Keratinocyte (primary cell): ENCODE measurements at regions not wholly inside any gene's neighbourhood (a gene's known extent, or its start where the extent isn't known, plus 50 kb on each side); places are given as distances from the start of the nearest gene placed in this dataset.
"Not testable (repeated sequence)": the region's sequence is repeated elsewhere in the genome, so short reads cannot be mapped to it uniquely, and the experiment has no call there.

Experiments used
- DNase-seq: peaks from one replicate; pipeline ENCODE4 v3.0.0-alpha.2; 2011; ENCODE audit warnings: low read depth, missing footprints, low spot score
- FAIRE-seq: peaks from 2 replicates; lab custom pipeline; 2011; peaks lifted over from hg19 to GRCh38; lab: Jason Lieb, UNC
- H2AFZ ChIP-seq: 2 replicates; pipeline ENCODE4 v1.6.0; 2012; ENCODE audit warnings: low read length, control low read depth, inconsistent platforms; ENCODE audit not compliant: control insufficient read depth
- H3K27ac ChIP-seq: 2 replicates; pipeline ENCODE4 v1.5.1; 2011; ENCODE audit warnings: low read length; ENCODE audit not compliant: control insufficient read depth, insufficient read depth
- H3K27me3 ChIP-seq: 3 replicates; pipeline ENCODE4 v1.6.0; 2011; ENCODE audit warnings: low read length; ENCODE audit not compliant: control insufficient read depth, insufficient read depth; ENCODE audit errors: extremely low read depth
- H3K36me3 ChIP-seq, 2 experiments: 2 replicates in 1 of 2; 3 replicates in 1 of 2; pipeline ENCODE4 v1.5.1; 2011; ENCODE audit warnings: low read length in 2 of 2, mild to moderate bottlenecking in 1 of 2; ENCODE audit not compliant: control insufficient read depth in 2 of 2, insufficient read depth in 2 of 2; ENCODE audit errors: extremely low read depth in 1 of 2
- H3K4me1 ChIP-seq: 3 replicates; pipeline ENCODE4 v1.5.1; 2011; ENCODE audit warnings: low read length; ENCODE audit not compliant: control insufficient read depth, insufficient read depth; ENCODE audit errors: extremely low read depth
- H3K4me2 ChIP-seq: 3 replicates; pipeline ENCODE4 v1.6.0; 2011; ENCODE audit warnings: low read depth, low read length; ENCODE audit not compliant: control insufficient read depth, insufficient read depth; ENCODE audit errors: extremely low read depth
- H3K4me3 ChIP-seq, 3 experiments: fragments of 200-600 bp in 1 of 3; sonication (generic) in 1 of 3; 2 replicates in 2 of 3; 3 replicates in 1 of 3; pipeline ENCODE4 v1.5.1; 2011 to 2016; ENCODE audit warnings: low read length in 3 of 3, mild to moderate bottlenecking in 3 of 3, control low read depth in 2 of 3, inconsistent platforms in 1 of 3, low read depth in 1 of 3, mixed read lengths in 1 of 3, mixed run types in 1 of 3, moderate library complexity in 1 of 3; ENCODE audit not compliant: control insufficient read depth in 2 of 3, insufficient read depth in 2 of 3; ENCODE audit errors: extremely low read depth in 1 of 3
- H3K79me2 ChIP-seq: 2 replicates; pipeline ENCODE4 v1.6.0; 2012; ENCODE audit warnings: low read length; ENCODE audit not compliant: control insufficient read depth, insufficient read depth
- H3K9ac ChIP-seq: 3 replicates; pipeline ENCODE4 v1.6.0; 2011; ENCODE audit warnings: low read length; ENCODE audit not compliant: control insufficient read depth, insufficient read depth; ENCODE audit errors: extremely low read depth
- H3K9me1 ChIP-seq: 3 replicates; pipeline ENCODE4 v1.6.0; 2011; ENCODE audit warnings: low read length; ENCODE audit not compliant: control insufficient read depth, insufficient read depth; ENCODE audit errors: extremely low read depth
- H3K9me3 ChIP-seq: 2 replicates; pipeline ENCODE4 v1.5.1; 2012; ENCODE audit warnings: low read depth, low read length; ENCODE audit not compliant: control insufficient read depth
- H4K20me1 ChIP-seq: 3 replicates; pipeline ENCODE4 v1.6.0; 2011; ENCODE audit warnings: low read length; ENCODE audit not compliant: control insufficient read depth, insufficient read depth; ENCODE audit errors: extremely low read depth
- dilution Hi-C: fragments of 300-500 bp; cut with MboI; formaldehyde crosslinking; loops from one replicate; pipeline ENCODE4 v1.7.0; 2020; ENCODE audit warnings: low sequenced_read_pairs; ENCODE audit not compliant: extremely low pct_ligation_motif_present

DNA sequence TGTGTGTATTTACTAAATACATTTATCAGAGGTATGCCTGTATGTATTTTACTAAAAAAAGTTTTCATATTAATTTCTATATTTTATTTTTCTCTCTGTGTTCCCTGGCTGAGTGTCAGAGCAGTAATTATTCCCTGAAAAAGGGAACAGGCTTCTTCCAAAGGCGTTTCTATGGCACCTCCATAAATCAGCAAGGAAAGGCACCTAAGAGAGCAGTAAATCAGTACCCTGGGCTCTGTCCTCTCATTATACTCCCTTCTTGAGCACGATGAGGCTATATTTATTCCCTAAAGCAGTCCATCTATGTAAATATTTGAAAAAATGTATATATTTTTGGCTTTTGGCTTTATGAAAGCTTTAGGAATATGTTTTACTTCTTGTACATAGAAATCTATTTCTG, 806.3 kb downstream of the PRIM2 start:
- H3K4me2 ChIP-seq, H3K9me1 ChIP-seq, H3K79me2 ChIP-seq, H3K9me3 ChIP-seq, H3K4me1 ChIP-seq, DNase-seq, FAIRE-seq, H4K20me1 ChIP-seq, dilution Hi-C loops, H3K27me3 ChIP-seq, H3K9ac ChIP-seq, H3K36me3 ChIP-seq, H3K27ac ChIP-seq, H2AFZ ChIP-seq, H3K4me3 ChIP-seq: not testable (repeated sequence)

DNA sequence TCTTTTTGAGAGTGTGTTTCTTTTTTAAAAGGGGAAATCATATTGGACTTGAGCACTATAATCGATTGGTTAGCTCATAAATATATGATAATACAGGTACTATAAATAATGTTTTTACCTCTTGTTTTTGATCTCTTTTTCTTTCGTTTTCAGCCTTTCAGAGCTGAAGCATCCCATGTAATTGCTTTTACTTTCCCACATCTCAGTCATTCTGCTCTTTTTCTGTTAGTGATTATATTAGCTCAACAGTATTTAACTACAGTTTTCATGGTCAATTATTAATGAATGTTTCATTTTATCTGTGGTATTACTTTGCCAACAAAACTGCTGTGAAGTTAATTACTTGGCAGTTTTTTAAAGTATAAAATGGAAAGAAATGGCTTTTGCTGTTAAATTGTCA, 811.1 kb downstream of the PRIM2 start:
- H3K9me3 ChIP-seq, H2AFZ ChIP-seq, H3K27me3 ChIP-seq, H3K9ac ChIP-seq, dilution Hi-C loops, H3K9me1 ChIP-seq, H3K36me3 ChIP-seq, H4K20me1 ChIP-seq, DNase-seq, H3K79me2 ChIP-seq, H3K4me1 ChIP-seq, H3K4me3 ChIP-seq, H3K27ac ChIP-seq, FAIRE-seq, H3K4me2 ChIP-seq: not testable (repeated sequence)

DNA sequence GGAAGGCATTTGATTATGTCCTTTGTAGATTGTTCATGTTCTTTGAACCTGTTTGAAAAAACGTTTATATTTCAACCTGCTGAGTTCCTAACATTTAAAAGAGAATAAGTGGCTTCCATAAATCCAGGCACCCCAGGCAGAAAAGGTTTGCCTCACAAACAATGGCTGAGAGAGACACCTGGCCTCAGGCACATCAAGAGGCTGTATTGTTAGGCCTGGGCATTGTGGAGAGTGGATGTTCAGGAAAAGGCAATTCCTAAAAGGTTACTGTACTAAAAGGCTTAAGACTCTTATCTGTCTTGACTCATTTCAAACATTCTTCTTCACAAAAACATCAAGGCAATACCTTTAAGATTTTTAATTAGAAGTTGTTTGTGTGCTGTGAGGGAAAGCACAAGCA, 811.7 kb downstream of the PRIM2 start:
- H3K9me3 ChIP-seq, H4K20me1 ChIP-seq, H3K9ac ChIP-seq, H2AFZ ChIP-seq, H3K4me2 ChIP-seq, H3K36me3 ChIP-seq, H3K79me2 ChIP-seq, FAIRE-seq, H3K27me3 ChIP-seq, DNase-seq, H3K9me1 ChIP-seq, dilution Hi-C loops, H3K27ac ChIP-seq, H3K4me1 ChIP-seq, H3K4me3 ChIP-seq: not testable (repeated sequence)

DNA sequence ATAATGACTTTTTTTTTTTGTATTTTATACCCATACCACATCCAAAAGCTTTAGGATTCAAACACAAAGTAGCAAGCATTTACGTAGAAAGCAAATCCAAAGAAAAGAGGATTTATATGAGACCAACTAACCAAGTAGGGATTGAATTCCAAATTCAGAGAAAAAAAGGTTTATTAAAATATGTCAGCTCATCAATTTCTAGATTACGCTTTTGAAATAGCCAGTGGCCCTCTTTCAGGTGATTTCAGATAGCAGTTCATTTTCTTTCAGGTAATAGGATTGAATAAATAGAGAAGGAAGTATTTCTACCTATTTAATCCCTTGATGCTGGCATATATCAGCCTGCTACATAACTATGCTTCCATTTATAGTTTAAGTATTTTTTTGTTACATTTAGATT, 822.3 kb downstream of the PRIM2 start:
- DNase-seq, H3K9me1 ChIP-seq, H3K4me2 ChIP-seq, H3K9me3 ChIP-seq, H3K4me1 ChIP-seq, H4K20me1 ChIP-seq, FAIRE-seq, H2AFZ ChIP-seq, H3K36me3 ChIP-seq, H3K9ac ChIP-seq, H3K27ac ChIP-seq, dilution Hi-C loops, H3K27me3 ChIP-seq, H3K4me3 ChIP-seq, H3K79me2 ChIP-seq: not testable (repeated sequence)

DNA sequence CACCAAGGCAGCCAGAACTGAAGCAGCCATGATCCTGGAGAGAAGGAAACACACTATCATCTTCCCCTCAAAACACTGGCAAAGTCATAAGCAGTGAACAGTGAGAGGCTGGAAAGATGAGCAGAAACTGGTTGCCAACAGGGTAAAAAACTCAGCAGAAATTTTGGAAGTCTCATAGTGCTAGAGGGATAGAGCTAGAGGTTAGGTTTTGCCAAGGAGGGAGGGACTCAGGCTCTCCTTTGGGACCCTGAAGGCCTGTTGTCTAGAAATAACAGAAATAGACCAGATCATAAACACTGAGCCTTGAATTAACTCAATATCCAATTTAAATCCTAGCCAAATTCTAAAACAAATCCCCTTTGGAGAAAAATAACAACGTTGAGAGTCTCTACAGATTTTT, 853.6 kb downstream of the PRIM2 start:
- H2AFZ ChIP-seq, H3K79me2 ChIP-seq, DNase-seq, H3K9me3 ChIP-seq, H3K9ac ChIP-seq, H3K9me1 ChIP-seq, H3K4me3 ChIP-seq, H3K4me2 ChIP-seq, dilution Hi-C loops, H3K4me1 ChIP-seq, H4K20me1 ChIP-seq, H3K36me3 ChIP-seq, FAIRE-seq, H3K27ac ChIP-seq, H3K27me3 ChIP-seq: not testable (repeated sequence)
